ENCODE measurements at regions not wholly inside any gene's neighbourhood (a gene's known extent, or its start where the extent isn't known, plus 50 kb on each side); places are given as distances from the start of the nearest gene placed in this dataset.

DNA sequence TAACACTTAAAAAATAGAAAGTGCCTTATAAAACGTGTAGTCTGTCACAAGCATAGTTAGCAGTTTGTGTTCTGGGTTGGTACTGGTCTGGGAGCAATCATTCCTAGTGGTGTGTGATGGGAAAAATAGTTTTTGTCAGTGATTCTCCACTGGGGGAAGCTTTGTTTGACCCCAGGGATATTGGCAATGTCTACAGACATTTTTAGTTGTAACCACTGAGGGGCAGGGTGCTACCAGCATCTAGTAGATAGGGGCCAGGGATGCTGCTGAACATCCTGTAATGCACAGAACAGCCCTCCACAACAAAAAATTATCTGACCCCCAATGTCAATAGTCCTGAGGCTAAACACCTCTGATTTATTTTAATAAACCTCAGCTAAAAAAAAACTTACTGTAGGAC, 51.6 kb upstream of the CREB5 start:
- TF ChIP-seq, protein P1, sequence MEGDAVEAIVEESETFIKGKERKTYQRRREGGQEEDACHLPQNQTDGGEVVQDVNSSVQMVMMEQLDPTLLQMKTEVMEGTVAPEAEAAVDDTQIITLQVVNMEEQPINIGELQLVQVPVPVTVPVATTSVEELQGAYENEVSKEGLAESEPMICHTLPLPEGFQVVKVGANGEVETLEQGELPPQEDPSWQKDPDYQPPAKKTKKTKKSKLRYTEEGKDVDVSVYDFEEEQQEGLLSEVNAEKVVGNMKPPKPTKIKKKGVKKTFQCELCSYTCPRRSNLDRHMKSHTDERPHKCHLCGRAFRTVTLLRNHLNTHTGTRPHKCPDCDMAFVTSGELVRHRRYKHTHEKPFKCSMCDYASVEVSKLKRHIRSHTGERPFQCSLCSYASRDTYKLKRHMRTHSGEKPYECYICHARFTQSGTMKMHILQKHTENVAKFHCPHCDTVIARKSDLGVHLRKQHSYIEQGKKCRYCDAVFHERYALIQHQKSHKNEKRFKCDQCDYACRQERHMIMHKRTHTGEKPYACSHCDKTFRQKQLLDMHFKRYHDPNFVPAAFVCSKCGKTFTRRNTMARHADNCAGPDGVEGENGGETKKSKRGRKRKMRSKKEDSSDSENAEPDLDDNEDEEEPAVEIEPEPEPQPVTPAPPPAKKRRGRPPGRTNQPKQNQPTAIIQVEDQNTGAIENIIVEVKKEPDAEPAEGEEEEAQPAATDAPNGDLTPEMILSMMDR (IDR thresholded peaks at IDR 0.05) = no peak
- no peak for TF ChIP-seq EP300 (IDR thresholded peaks at IDR 0.05)
- no peak for TF ChIP-seq POLR2A (IDR thresholded peaks at IDR 0.05)
